ENCODE measurements at regions not wholly inside any gene's neighbourhood (a gene's known extent, or its start where the extent isn't known, plus 50 kb on each side); places are given as distances from the start of the nearest gene placed in this dataset.

- no peak for DNase-seq (ENCODE audit: low spot score)
- intact Hi-C loops (cut with DNase I) = no loop called here
Observed at GRCh38 chr21:16834791-16835190, 678.1 kb upstream of the CXADR start.

GRCh38 chr21:16837321-16837720 lies 675.5 kb upstream of the CXADR start:
- no peak for DNase-seq (ENCODE audit: low spot score)
- intact Hi-C loops (cut with DNase I) = no loop called here

DNA sequence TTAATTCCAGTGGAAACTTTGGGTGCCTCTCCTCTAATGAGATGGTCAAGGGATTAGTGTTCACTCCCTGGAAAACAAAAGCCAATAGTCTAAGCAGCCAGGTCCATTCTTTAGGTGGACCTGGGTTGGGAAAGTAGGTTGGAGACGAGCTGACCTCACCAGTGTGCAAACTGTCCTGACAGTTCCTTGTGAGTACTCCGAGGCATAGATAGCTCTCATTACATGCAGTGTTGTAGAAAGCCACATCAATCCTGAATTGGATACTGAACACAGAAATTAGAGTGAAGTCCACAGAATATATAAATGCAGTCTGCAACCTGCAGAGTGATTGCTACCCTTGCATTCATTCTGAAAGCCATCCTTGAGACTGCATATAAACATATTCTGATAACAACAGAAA lies 675.1 kb upstream of the CXADR start:
- no peak for DNase-seq (ENCODE audit: low spot score)
- intact Hi-C loops (cut with DNase I) = no loop called here

DNA sequence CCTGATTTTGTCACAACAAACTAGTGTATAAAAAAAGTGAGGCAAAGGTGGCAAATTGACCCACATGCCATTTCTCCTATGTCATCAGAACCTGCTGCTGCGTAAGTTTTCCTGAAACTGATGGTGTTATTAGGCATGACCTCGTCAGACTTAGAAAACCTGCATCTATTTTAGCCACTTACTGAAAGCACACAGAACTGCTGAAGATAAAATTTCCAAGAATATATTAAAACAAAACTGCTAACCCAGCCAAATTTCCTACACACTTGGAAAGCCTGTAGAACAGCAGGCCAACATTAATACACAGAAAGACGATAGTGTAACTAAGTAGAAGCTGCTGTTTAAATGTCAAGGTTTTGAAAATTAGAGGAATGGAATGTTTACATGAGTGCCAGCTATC lies 674.5 kb upstream of the CXADR start:
- no peak for DNase-seq (ENCODE audit: low spot score)
- intact Hi-C loops (cut with DNase I) = no loop called here

DNA sequence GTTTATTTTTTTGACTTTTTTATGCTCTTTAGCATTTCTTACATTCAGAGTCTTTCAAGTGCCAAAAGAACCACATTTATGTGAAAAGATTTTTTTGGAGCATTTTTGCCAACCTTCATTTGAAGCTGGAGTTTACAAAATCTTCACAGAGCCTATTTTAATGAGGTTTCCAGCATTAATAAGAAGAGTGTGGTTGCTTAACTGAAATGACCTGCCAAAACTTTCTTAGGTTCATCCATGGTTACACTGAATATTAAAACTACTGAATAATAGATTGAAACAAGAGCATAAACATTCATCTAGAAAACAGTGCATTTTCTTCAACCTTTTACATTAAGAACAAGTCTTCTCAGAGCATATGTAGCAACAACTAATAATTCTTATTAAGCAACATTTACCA lies 672.3 kb upstream of the CXADR start:
- intact Hi-C loops (cut with DNase I) = no loop called here
- no peak for DNase-seq (ENCODE audit: low spot score)

- no peak for DNase-seq (ENCODE audit: low spot score)
- intact Hi-C loops (cut with DNase I) = no loop called here
Observed at GRCh38 chr21:16841975-16842695, 670.7 kb upstream of the CXADR start.

GRCh38 chr21:16842696-16843035 lies 670.2 kb upstream of the CXADR start:
- no peak for DNase-seq (ENCODE audit: low spot score)
- intact Hi-C loops (cut with DNase I) = no loop called here

DNA sequence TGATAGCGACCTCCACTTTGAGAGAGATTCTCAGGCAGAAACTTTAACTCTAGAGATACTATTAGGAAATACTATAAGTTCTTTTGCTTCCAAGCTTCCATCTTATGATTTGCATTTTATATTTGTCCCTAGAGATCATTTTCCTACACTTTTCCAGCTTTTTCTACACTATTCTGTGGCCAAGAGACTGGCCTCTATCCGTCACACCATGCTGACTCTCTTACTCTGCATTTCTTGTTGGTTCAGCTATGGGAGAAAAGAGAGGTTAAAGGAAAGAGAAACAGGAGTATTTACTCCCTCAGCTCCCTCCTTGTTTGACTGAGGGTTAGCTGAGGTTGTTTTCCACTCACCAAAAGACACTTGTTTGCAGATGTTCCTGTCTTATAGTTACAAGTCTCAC lies 665.6 kb upstream of the CXADR start:
- intact Hi-C loops (cut with DNase I) = no loop called here
- DNase-seq (ENCODE audit: low spot score) = no peak

DNA sequence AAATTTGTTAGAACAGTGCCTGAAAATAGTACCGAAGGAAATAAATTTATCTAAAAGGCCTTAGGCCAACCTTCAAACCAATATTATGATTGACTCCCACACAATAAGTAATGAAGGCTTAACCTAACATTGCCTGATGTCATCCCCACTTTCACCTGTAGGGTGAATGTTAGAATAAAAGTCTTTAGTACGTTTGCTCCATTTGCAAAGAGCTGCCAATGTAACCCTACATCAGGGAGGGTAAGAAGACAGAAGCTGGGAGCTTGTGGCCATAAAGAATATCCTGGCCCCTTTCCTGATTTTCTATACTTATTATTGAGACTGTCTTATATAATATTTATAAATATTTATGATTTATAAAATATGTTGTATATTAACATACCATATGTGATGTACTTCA lies 661.8 kb upstream of the CXADR start:
- DNase-seq (ENCODE audit: low spot score) = no peak

DNA sequence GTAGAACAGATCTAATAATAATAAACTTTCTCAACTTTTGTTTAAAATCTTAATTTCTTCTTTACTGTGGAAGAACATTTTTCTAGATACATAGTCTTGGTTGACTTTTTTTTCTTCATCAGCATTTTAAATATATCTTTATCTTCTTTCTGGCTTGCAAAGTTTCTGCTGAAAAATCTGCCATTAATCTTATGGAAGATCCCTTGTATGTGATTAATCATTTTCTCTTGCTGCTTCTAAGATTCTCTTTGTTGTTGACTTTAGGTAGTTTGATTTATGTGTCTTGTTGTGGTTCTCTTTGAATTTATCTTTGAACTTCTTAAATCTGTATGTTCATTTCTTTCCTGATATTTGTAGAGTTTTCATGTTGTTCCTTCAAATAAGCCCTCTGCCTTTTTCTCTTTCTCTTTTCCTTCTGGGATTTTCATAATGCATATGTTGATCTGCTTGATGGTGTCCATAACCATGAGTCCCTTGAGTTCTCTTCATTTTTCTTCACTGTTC lies 657.6 kb upstream of the CXADR start:
- DNase-seq (ENCODE audit: low spot score) = no peak
- intact Hi-C loops (cut with DNase I) = no loop called here

More for the DNA sequence above, 661.8 kb upstream of the CXADR start:
- intact Hi-C loops (cut with DNase I) = no loop called here

DNA sequence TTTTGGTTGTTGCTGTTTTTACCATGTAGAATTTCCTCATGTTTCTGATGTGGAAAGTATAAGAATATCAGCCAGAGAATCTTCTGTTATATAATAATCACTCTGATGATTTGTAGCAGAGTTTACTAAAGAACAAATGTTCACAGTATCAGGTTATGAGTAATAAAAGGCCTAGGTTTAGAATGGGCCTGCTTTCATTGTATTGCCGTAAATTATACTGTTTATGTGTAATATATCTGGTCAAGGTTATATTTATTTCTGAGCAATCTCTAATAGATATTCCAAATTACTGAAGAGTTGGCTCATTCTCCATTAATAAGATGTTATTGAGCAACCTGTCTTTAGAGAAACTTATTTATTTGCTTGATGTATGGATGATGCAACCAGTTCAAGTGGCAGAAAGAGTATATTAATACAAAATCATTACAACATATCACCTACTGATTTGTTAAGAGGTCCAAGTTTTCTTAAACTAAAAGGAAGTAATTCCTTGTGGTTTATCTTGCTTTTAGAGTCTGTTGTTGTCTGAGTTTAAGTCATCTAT lies 649.4 kb upstream of the CXADR start:
- intact Hi-C loops (cut with DNase I) = no loop called here
- no peak for DNase-seq (ENCODE audit: low spot score)

DNA sequence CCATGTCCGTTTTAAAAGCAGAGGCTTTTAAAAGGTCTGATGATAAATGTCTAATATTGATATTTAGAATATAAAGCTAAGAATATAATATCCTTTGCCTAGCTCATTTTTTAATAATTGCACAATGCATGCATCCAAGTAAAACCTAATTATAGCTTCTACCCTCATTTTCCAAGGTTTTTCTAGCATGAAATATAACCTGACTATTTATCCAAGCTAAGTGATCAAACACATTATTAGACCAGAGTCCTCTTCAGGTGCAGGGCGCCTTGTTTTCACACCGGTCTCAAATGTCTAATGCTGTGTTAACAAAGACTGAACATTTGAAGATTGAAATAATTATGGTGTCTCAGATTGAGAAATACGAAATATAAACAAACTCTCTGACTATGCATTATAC lies 648.9 kb upstream of the CXADR start:
- intact Hi-C loops (cut with DNase I) = no loop called here
- DNase-seq (ENCODE audit: low spot score) = no peak

DNA sequence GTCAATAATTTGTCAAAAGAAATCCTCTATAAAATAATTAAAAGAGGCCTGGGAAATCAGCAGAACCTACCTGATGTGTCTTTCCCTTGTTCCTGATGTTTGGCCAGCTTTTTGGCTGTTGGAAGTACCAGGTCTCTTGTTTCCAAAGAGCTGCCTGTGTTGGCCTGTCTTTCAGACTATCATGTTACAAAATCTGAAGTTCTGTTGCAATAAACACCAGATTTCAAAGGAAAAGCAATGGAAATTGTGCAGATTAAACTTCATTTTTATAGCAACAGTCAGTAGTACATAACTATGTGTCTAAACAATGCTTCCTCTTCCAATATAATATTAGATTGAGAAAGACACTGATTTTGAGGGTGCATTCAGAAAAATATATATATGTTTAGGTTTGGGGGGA lies 647.2 kb upstream of the CXADR start:
- no peak for DNase-seq (ENCODE audit: low spot score)
- intact Hi-C loops (cut with DNase I) = no loop called here

GRCh38 chr21:16866851-16867250 lies 646.0 kb upstream of the CXADR start:
- intact Hi-C loops (cut with DNase I) = no loop called here

DNA sequence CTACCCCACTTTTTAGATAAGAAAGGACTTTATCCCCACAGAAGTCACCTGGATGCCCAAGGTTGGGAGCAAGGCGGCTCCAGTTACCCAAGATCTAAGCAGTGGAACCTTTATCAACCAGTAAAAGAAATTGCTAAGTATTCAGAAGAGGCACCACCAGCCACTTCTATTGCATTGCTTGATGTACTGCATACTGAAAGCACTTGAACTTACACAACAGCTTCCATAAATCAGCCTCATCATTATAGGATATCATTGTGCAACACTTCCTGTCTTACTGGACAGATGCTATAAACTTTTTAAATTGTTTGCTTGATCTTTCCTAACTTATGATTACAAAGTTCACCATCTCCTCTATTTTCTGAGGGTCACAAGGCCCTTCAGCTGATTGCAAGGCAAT lies 642.7 kb upstream of the CXADR start:
- DNase-seq (ENCODE audit: low spot score) = no peak
- intact Hi-C loops (cut with DNase I) = no loop called here

More at GRCh38 chr21:16866851-16867250, 646.0 kb upstream of the CXADR start:
- no peak for DNase-seq (ENCODE audit: low spot score)

GRCh38 chr21:16872616-16873015 lies 640.2 kb upstream of the CXADR start:
- intact Hi-C loops (cut with DNase I) = no loop called here
- DNase-seq (ENCODE audit: low spot score) = no peak

- DNase-seq (ENCODE audit: low spot score) = no peak
- intact Hi-C loops (cut with DNase I) = no loop called here
Observed at GRCh38 chr21:16873176-16873575, 639.7 kb upstream of the CXADR start.

- DNase-seq (ENCODE audit: low spot score) = no peak
- intact Hi-C loops (cut with DNase I) = no loop called here
Observed at GRCh38 chr21:16873596-16873995, 639.2 kb upstream of the CXADR start.

- intact Hi-C loops (cut with DNase I) = no loop called here
Observed at GRCh38 chr21:16879479-16879878, 633.4 kb upstream of the CXADR start.

GRCh38 chr21:16891821-16892220 lies 621.0 kb upstream of the CXADR start:
- intact Hi-C loops (cut with DNase I) = no loop called here

More at GRCh38 chr21:16879479-16879878, 633.4 kb upstream of the CXADR start:
- DNase-seq (ENCODE audit: low spot score) = no peak

GRCh38 chr21:16900685-16901084 lies 612.2 kb upstream of the CXADR start:
- DNase-seq (ENCODE audit: low spot score) = no peak
- intact Hi-C loops (cut with DNase I) = no loop called here

More at GRCh38 chr21:16891821-16892220, 621.0 kb upstream of the CXADR start:
- no peak for DNase-seq (ENCODE audit: low spot score)

Measured in posterior vena cava (tissue), 2 donors.